GM12878 (cell line): ENCODE measurements at regions not wholly inside any gene's neighbourhood (a gene's known extent, or its start where the extent isn't known, plus 50 kb on each side); places are given as distances from the start of the nearest gene placed in this dataset.

ENCODE experiments used
- ATAC-seq: fragments of 200-7000 bp; cut with Tn5 transposase; 3 replicates; pipeline ENCODE4 v1.9.1; 2020; ENCODE audit warnings: mild to moderate bottlenecking, moderate library complexity
- BruUV-seq: library from RNA; stranded (reverse); fragments of 400-500 nt; replicated peaks from 2 replicates; lab custom pipeline; 2021; lab: Mats Ljungman, UMichigan
- CTCF ChIA-PET: fragments of 300-600 bp; sonication (Branson Sonifier 250); formaldehyde crosslinking; extraction: SDS; loops from one replicate; lab custom pipeline; 2021; ENCODE audit warnings: inconsistent platforms; lab: Yijun Ruan, JAX
- POLR2A ChIA-PET: fragments of 350-600 bp; formaldehyde crosslinking; extraction: SDS; loops from one replicate; lab custom pipeline; 2021; ENCODE audit warnings: inconsistent platforms; lab: Charles Lee
- RAD21 ChIA-PET: fragments of 300-600 bp; sonication (Branson Sonifier 250); formaldehyde crosslinking; loops from one replicate; lab custom pipeline; 2023; ENCODE audit warnings: antibody characterized with exemption; ENCODE audit not compliant: unreplicated experiment; lab: Charles Lee
- SMC1A ChIA-PET: fragments of 300-600 bp; sonication (Branson Sonifier 250); formaldehyde crosslinking; loops from one replicate; lab custom pipeline; 2023; ENCODE audit not compliant: unreplicated experiment, uncharacterized antibody; lab: Charles Lee
- DNase-seq: peaks from one replicate; pipeline ENCODE4 v3.0.0-alpha.2; 2011; ENCODE audit warnings: low read depth, low spot score
- FAIRE-seq: peaks from 3 replicates; lab custom pipeline; 2011; peaks lifted over from hg19 to GRCh38; lab: Jason Lieb, UNC
- H2AFZ ChIP-seq: 2 replicates; pipeline ENCODE4 v1.6.0; 2011; ENCODE audit warnings: low read depth, low read length, control low read depth; ENCODE audit not compliant: control insufficient read depth
- H3K27ac ChIP-seq: 2 replicates; pipeline ENCODE4 v1.5.1; 2011; ENCODE audit warnings: control low read depth; ENCODE audit not compliant: control insufficient read depth, insufficient read depth
- H3K27me3 ChIP-seq, 2 experiments: replicated peaks in 1 of 2; 2 replicates each; pipeline versions ENCODE4 v1.6.0 to v1.6.1; 2011; ENCODE audit warnings: low read length in 1 of 2; ENCODE audit not compliant: control insufficient read depth in 2 of 2, insufficient read depth in 2 of 2
- H3K36me3 ChIP-seq, 2 experiments: 2 replicates each; pipeline ENCODE4 v1.5.1; 2011; ENCODE audit warnings: low read length in 1 of 2; ENCODE audit not compliant: control insufficient read depth in 2 of 2, insufficient read depth in 2 of 2
- H3K4me1 ChIP-seq: 2 replicates; pipeline ENCODE4 v1.6.1; 2011; ENCODE audit warnings: mild to moderate bottlenecking, low read length, moderate library complexity, mixed read lengths; ENCODE audit not compliant: control insufficient read depth, insufficient read depth
- H3K4me2 ChIP-seq: 2 replicates; pipeline ENCODE4 v1.6.0; 2011; ENCODE audit warnings: control low read depth; ENCODE audit not compliant: control insufficient read depth, insufficient read depth
- H3K4me3 ChIP-seq: fragments of 200-600 bp; sonication (generic); 2 replicates; pipeline ENCODE4 v1.5.1; 2016
- H3K79me2 ChIP-seq: 2 replicates; pipeline ENCODE4 v1.6.0; 2011; ENCODE audit warnings: low read length; ENCODE audit not compliant: control insufficient read depth, insufficient read depth
- H3K9ac ChIP-seq: 2 replicates; pipeline ENCODE4 v1.8.0; 2011; ENCODE audit warnings: low read length, control low read depth, mixed read lengths; ENCODE audit not compliant: control insufficient read depth, insufficient read depth
- H3K9me3 ChIP-seq: replicated peaks from 3 replicates; pipeline ENCODE4 v1.5.1; 2011; ENCODE audit warnings: mild to moderate bottlenecking, low read length; ENCODE audit not compliant: control insufficient read depth, insufficient read depth
- H4K20me1 ChIP-seq: 2 replicates; pipeline ENCODE4 v1.6.0; 2011; ENCODE audit not compliant: control insufficient read depth, insufficient read depth
- ATF2 ChIP-seq: IDR thresholded peaks from 2 replicates; pipeline ENCODE4 v1.6.1; 2012; ENCODE audit warnings: low read length, inconsistent platforms
- BRCA1 ChIP-seq: IDR thresholded peaks from 2 replicates; pipeline ENCODE4 v1.6.1; 2011; ENCODE audit warnings: low read depth, low read length, improper control_type of control experiment
- CEBPZ ChIP-seq: fragments of 150-350 bp; IDR thresholded peaks from 2 replicates; pipeline ENCODE4 v1.6.1; 2016; ENCODE audit warnings: low read depth, low read length
- CHD2 ChIP-seq: IDR thresholded peaks from 2 replicates; pipeline ENCODE4 v1.6.1; 2011; ENCODE audit warnings: low read depth, low read length, improper control_type of control experiment, borderline replicate concordance
- ELK1 ChIP-seq: IDR thresholded peaks from 2 replicates; pipeline ENCODE4 v1.6.1; 2012; ENCODE audit warnings: low read depth, low read length, improper control_type of control experiment
- HDAC2 ChIP-seq: fragments of 200-600 bp; sonication (generic); IDR thresholded peaks from 2 replicates; pipeline ENCODE4 v1.6.1; 2017
- MYC ChIP-seq: IDR thresholded peaks from 2 replicates; pipeline ENCODE4 v1.6.1; 2011; ENCODE audit warnings: mild to moderate bottlenecking, low read length, moderate library complexity, inconsistent platforms; ENCODE audit not compliant: insufficient read depth, insufficient replicate concordance, insufficient read length, severe bottlenecking
- PAX8 ChIP-seq: fragments of 450-650 bp; IDR thresholded peaks from 2 replicates; pipeline ENCODE4 v1.6.1; 2017; ENCODE audit warnings: mild to moderate bottlenecking, moderate library complexity
- PML ChIP-seq: IDR thresholded peaks from 2 replicates; pipeline ENCODE4 v1.6.1; 2012; ENCODE audit warnings: low read length, inconsistent platforms
- SIX5 ChIP-seq: IDR thresholded peaks from 2 replicates; pipeline ENCODE4 v1.6.1; 2011; ENCODE audit warnings: mild to moderate bottlenecking, low read depth, low read length, moderate library complexity; ENCODE audit not compliant: severe bottlenecking
- SUZ12 ChIP-seq: fragments of 200-600 bp; sonication (generic); IDR thresholded peaks from one replicate; pipeline ENCODE4 v1.6.1; 2018; ENCODE audit warnings: antibody characterized with exemption, mild to moderate bottlenecking; ENCODE audit not compliant: unreplicated experiment
- TCF3 ChIP-seq: IDR thresholded peaks from 2 replicates; pipeline ENCODE4 v1.6.1; 2012; ENCODE audit warnings: low read depth, mild to moderate bottlenecking, low read length, borderline replicate concordance; ENCODE audit not compliant: insufficient read depth
- TCF7 ChIP-seq: IDR thresholded peaks from 2 replicates; pipeline ENCODE4 v1.6.1; 2014; ENCODE audit warnings: antibody characterized with exemption, borderline replicate concordance
- YBX1 ChIP-seq: fragments of 450-650 bp; IDR thresholded peaks from 2 replicates; pipeline ENCODE4 v1.6.1; 2016; ENCODE audit warnings: antibody characterized with exemption
- ZNF384 ChIP-seq: IDR thresholded peaks from 2 replicates; pipeline ENCODE4 v1.6.1; 2012; ENCODE audit warnings: low read depth, mild to moderate bottlenecking, low read length, improper control_type of control experiment, borderline replicate concordance
- WGBS: methylation state at CpG from one replicate; pipeline ENCODE4 v1.1.6; 2016; ENCODE audit warnings: low lambda C conversion rate; ENCODE audit not compliant: insufficient replicate concordance, insufficient coverage; ENCODE audit errors: missing lambda C conversion rate; 5-methylcytosine and 5-hydroxymethylcytosine counted together
- in situ Hi-C: fragments of 300-500 bp; cut with MboI; formaldehyde crosslinking; loops from 9 replicates; pipeline ENCODE4 v1.14.3; 2018; ENCODE audit warnings: mixed read lengths
- intact Hi-C: fragments of 100-400 bp; cut with micrococcal nuclease; formaldehyde crosslinking; loops from one replicate; pipeline ENCODE4 v1.14.2; 2022; ENCODE audit not compliant: unreplicated experiment

- no TSS peak for BruUV-seq
- Histone ChIP-seq H4K20me1 (no peaks in the 10 kb centered on the region), H3K4me2 (no peak overlapping the region), H3K9me3 (no peaks in the 10 kb centered on the region), H2AFZ (no peak overlapping the region), H3K27me3 (peaks cover 0 to 2% of the 10 kb centered on the region in 2 experiments; a peak in 2 of 4 replicates), H3K79me2 (no peaks in the 10 kb centered on the region), H3K36me3 (no peaks in the 10 kb centered on the region), H3K4me3 (no peak overlapping the region), H3K9ac (no peak overlapping the region), H3K27ac (no peak overlapping the region), H3K4me1 (no peaks in the 10 kb centered on the region)
- intact Hi-C loops, result no loop called here
- in situ Hi-C loops, result no loop called here
- TF ChIP-seq MYC (no peak), HDAC2 (no peak), ATF2 (no peak), CHD2 (no peak), PAX8 (no peak), CEBPZ (no peak), SIX5 (no peak), SUZ12 (no peak), PML (no peak), TCF7 (no peak), BRCA1 (no peak), YBX1 (no peak), ZNF384 (no peak), ELK1 (no peak), TCF3 (no peak)
- ChIA-PET SMC1A (no interaction called here), CTCF (no interaction called here), POLR2A (no interaction called here), RAD21 (no interaction called here)
- ATAC-seq (no peak), FAIRE-seq (no peak), DNase-seq (no peak)
- WGBS, result 13% methylated on average over 7 of the region's 7 CpGs
Observed at GRCh38 chr6:44538131-44538806, 150.8 kb downstream of the CDC5L start.
